Left lobe of liver (tissue), 2 donors: ENCODE measurements at regions not wholly inside any gene's neighbourhood (a gene's known extent, or its start where the extent isn't known, plus 50 kb on each side); places are given as distances from the start of the nearest gene placed in this dataset.
"Not testable (repeated sequence)": the region's sequence is repeated elsewhere in the genome, so short reads cannot be mapped to it uniquely, and the experiment has no call there.

Experiments
- ATAC-seq: fragments of 200-7000 bp; cut with Tn5 transposase; one replicate; pipeline ENCODE4 v1.9.1; 2020; ENCODE audit warnings: mild to moderate bottlenecking, moderate library complexity
- DNase-seq: peaks from one replicate; pipeline ENCODE4 v3.0.0-alpha.2; 2020; ENCODE audit warnings: low spot score
- donor health status: DM: no; HTN: no; CAD: no; lungs with moderate emphysema.
- donor health status: DM: no; HTN: yes; CAD: no.

DNA sequence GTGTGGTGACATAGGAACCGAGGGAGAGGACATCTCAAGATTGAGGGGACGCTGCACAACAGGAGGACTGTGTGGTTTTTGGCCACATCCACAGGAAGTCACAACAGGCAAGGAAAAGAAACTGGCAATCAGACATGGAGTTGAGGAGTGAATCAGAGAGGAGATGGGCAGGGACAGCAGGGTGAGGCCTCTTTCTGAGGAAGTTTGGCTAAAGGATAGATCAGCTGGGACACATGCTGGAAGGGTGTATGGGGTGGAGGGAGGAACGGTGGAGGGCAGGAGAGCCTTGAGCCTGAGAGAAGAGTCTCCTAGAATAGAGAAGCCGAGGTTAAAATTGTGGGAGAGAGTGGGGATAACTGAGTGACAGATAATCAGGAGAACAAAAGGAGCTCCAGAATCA, 75.1 kb upstream of the CIDEA start:
- not testable (repeated sequence) for DNase-seq, ATAC-seq

DNA sequence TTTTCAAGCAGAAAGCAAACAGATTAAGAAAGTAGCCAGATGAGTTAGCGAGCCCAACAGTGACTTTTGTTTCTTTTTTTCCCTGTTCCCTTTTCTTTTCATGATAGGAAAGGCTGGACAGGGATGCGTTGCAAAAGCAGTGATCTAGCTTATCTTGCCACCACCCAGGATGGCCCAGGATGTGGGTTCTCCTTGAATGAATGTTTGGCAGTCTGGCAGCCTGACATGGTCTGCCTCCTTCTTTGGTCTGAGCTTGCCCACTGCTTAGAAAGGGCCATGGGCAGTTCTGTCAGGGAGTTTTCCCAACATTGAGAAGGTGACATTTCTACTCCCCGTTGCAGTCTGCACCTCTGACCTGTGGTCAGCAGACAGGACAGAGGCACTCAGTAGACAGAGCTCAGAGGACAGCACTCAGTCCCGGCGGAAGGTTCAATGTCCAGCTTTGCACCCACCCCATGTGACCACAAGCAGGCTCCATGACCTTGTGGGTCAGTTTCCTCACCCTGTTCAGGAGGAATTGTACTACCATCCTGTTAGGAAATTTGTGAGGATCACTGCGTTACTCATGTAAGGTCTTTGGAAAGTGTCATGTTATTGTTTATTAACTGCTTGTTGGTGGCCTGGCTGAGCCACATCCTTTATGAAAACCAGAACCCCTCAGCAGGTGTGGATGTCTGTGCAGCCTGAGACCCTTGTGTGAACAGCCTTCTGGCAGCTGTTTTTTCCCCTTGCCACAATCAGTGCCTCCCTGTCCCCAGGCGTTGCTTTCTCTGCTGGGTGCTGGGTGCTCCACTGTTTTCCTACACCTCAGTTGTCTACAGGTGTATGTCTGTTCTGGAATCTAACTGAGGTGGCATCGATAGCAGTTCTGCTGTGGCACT, 74.2 kb upstream of the CIDEA start:
- ATAC-seq = peak; percentile 99
- not testable (repeated sequence) for DNase-seq

DNA sequence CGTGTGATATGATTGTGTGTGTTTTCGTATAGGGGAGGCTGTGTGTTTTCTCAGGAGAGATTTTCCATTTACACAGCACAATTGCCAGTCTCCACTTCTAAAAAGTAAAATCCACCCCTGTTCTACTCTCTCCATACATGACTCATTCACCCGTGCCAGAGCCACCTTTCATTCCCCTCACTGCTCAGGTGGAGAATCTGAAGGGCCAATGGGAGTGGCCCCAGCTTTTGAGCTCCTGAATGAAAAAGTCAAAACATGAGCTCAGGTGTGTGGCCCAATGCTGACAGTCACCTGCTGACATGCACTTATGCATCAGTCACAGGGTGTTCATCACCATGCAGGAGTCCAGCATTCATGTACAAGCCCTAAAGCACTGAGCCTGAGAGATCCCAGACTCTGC, 55.4 kb upstream of the CIDEA start:
- not testable (repeated sequence) for ATAC-seq, DNase-seq

DNA sequence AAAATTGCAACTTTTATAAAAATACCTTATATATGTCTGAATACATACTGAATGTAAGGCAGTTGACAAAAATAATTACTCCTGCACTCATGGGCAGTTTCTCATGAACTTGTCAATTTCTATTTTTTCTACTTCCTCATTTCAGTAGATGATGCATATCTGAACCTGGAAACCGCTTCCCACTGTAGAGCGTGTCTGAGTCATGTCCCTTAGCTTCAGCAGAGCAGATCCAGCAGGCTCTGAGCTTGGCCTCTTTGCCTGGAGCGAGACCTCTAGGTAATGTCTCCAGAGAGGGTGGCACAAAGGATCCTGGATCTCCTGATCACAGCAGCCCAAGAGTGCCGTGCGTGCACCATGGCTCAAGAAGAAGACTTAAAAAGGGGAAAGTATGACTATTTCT, 54.0 kb upstream of the CIDEA start:
- DNase-seq, ATAC-seq: not testable (repeated sequence)
